ENCODE measurements at regions not wholly inside any gene's neighbourhood (a gene's known extent, or its start where the extent isn't known, plus 50 kb on each side); places are given as distances from the start of the nearest gene placed in this dataset.

DNA sequence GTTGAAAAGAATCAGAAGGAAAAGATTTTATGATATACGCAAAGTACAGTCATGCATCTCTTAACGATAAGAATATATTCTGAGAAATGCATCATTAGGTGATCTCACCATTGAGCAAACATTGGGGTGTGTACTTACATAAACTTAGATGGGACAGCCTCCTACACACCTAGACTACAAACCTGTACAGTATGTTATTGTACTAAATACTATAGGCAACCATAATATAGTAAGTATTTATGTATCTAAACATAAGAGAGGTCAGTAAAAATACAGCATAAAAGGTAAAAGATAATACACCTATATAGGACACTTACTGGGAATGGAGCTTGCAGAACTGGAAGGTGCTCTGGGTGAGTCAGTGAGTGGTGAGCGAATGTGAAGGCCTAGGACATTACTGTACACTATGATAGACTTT, 254.6 kb downstream of the SPRY2 start:
- Histone ChIP-seq H3K27ac (ENCODE audit: low read depth in 1 of 2, low read length in 2 of 2) (no peak overlapping the region), H3K4me3 (ENCODE audit: low read depth in 1 of 3, low read length in 3 of 3) (no peak overlapping the region), H3K9ac (ENCODE audit: low read depth in 1 of 2, low read length in 2 of 2) (no peak overlapping the region), H3K27me3 (ENCODE audit: control insufficient read depth in 4 of 4, insufficient read depth in 4 of 4, low read length in 3 of 4) (no peaks in the 10 kb centered on the region), H3K4me1 (ENCODE audit: control insufficient read depth in 4 of 4, insufficient read depth in 4 of 4, low read length in 3 of 4) (no peaks in the 10 kb centered on the region), H3K9me3 (ENCODE audit: control insufficient read depth in 4 of 4, low read length in 3 of 4) (no peaks in the 10 kb centered on the region), H3K36me3 (ENCODE audit: control insufficient read depth in 4 of 4, insufficient read depth in 3 of 4, low read depth in 1 of 4, low read length in 3 of 4) (no peaks in the 10 kb centered on the region)
- no peak for DNase-seq (ENCODE audit: low spot score)
- 83% methylated on average over 3 of the region's 3 CpGs for WGBS
- TF ChIP-seq, protein P1, sequence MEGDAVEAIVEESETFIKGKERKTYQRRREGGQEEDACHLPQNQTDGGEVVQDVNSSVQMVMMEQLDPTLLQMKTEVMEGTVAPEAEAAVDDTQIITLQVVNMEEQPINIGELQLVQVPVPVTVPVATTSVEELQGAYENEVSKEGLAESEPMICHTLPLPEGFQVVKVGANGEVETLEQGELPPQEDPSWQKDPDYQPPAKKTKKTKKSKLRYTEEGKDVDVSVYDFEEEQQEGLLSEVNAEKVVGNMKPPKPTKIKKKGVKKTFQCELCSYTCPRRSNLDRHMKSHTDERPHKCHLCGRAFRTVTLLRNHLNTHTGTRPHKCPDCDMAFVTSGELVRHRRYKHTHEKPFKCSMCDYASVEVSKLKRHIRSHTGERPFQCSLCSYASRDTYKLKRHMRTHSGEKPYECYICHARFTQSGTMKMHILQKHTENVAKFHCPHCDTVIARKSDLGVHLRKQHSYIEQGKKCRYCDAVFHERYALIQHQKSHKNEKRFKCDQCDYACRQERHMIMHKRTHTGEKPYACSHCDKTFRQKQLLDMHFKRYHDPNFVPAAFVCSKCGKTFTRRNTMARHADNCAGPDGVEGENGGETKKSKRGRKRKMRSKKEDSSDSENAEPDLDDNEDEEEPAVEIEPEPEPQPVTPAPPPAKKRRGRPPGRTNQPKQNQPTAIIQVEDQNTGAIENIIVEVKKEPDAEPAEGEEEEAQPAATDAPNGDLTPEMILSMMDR (IDR thresholded peaks at IDR 0.05; ENCODE audit: low read depth, low read length, missing input control) = no peak
- TF ChIP-seq JUND (IDR thresholded peaks at IDR 0.05) (no peak), YY1 (IDR thresholded peaks at IDR 0.05) (no peak), TAF1 (conservative IDR thresholded peaks at IDR 0.05) (no peak), RXRA (IDR thresholded peaks at IDR 0.05) (no peak), RAD21 (IDR thresholded peaks at IDR 0.05) (no peak), EGR1 (IDR thresholded peaks at IDR 0.05; ENCODE audit: low read depth in 2 of 2) (no peak)
- TF ChIP-seq, protein P2, sequence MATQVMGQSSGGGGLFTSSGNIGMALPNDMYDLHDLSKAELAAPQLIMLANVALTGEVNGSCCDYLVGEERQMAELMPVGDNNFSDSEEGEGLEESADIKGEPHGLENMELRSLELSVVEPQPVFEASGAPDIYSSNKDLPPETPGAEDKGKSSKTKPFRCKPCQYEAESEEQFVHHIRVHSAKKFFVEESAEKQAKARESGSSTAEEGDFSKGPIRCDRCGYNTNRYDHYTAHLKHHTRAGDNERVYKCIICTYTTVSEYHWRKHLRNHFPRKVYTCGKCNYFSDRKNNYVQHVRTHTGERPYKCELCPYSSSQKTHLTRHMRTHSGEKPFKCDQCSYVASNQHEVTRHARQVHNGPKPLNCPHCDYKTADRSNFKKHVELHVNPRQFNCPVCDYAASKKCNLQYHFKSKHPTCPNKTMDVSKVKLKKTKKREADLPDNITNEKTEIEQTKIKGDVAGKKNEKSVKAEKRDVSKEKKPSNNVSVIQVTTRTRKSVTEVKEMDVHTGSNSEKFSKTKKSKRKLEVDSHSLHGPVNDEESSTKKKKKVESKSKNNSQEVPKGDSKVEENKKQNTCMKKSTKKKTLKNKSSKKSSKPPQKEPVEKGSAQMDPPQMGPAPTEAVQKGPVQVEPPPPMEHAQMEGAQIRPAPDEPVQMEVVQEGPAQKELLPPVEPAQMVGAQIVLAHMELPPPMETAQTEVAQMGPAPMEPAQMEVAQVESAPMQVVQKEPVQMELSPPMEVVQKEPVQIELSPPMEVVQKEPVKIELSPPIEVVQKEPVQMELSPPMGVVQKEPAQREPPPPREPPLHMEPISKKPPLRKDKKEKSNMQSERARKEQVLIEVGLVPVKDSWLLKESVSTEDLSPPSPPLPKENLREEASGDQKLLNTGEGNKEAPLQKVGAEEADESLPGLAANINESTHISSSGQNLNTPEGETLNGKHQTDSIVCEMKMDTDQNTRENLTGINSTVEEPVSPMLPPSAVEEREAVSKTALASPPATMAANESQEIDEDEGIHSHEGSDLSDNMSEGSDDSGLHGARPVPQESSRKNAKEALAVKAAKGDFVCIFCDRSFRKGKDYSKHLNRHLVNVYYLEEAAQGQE (IDR thresholded peaks at IDR 0.05) = no peak
- TF ChIP-seq, protein P3, sequence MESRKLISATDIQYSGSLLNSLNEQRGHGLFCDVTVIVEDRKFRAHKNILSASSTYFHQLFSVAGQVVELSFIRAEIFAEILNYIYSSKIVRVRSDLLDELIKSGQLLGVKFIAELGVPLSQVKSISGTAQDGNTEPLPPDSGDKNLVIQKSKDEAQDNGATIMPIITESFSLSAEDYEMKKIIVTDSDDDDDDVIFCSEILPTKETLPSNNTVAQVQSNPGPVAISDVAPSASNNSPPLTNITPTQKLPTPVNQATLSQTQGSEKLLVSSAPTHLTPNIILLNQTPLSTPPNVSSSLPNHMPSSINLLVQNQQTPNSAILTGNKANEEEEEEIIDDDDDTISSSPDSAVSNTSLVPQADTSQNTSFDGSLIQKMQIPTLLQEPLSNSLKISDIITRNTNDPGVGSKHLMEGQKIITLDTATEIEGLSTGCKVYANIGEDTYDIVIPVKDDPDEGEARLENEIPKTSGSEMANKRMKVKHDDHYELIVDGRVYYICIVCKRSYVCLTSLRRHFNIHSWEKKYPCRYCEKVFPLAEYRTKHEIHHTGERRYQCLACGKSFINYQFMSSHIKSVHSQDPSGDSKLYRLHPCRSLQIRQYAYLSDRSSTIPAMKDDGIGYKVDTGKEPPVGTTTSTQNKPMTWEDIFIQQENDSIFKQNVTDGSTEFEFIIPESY (IDR thresholded peaks at IDR 0.05) = no peak
- TF ChIP-seq, protein P4, sequence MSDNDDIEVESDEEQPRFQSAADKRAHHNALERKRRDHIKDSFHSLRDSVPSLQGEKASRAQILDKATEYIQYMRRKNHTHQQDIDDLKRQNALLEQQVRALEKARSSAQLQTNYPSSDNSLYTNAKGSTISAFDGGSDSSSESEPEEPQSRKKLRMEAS (IDR thresholded peaks at IDR 0.05) = no peak

DNA sequence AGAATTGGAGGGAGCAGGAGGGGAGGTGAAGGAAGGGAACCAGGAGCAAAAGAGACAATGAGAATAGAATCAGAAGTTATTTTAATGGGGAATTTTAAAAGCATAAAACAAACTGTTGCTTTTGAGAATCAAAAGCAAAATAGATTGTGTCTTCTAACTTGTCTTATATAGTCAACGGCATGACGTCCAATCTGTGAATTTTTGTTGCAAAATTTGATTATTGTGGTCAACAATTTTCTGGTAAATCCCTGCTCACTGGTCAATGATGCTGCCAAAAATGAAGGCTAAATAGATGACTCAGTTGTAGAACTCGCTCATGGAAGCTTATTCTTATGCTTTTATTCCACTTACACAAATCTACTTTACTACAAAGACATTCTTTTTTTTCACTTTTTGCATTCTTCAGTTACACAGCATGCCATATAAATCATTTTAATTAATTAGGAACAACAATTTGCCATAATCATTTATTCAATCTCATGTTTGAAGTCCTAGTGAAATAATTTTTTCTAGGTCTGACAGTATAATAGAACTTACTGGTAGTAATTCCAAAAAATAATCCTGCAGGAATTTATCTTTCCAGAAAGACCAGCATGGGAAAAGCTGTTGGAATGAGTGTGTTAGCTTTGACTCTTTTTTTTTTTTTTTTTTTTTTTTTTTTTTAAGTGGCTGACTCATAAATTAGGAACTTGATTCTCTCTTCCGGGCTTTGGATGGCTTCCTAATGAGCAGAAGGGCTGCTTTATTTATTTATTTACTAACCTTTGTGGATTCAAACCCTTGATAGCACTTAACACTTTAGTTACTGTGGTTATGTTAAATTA, 256.9 kb downstream of the SPRY2 start:
- Histone ChIP-seq H3K36me3 (ENCODE audit: control insufficient read depth in 4 of 4, insufficient read depth in 3 of 4, low read depth in 1 of 4, low read length in 3 of 4) (no peaks in the 10 kb centered on the region), H3K9ac (ENCODE audit: low read depth in 1 of 2, low read length in 2 of 2) (no peak overlapping the region), H3K27ac (ENCODE audit: low read depth in 1 of 2, low read length in 2 of 2) (no peak overlapping the region), H3K27me3 (ENCODE audit: control insufficient read depth in 4 of 4, insufficient read depth in 4 of 4, low read length in 3 of 4) (no peaks in the 10 kb centered on the region), H3K4me3 (ENCODE audit: low read depth in 1 of 3, low read length in 3 of 3) (no peak overlapping the region), H3K9me3 (ENCODE audit: control insufficient read depth in 4 of 4, low read length in 3 of 4) (no peaks in the 10 kb centered on the region), H3K4me1 (ENCODE audit: control insufficient read depth in 4 of 4, insufficient read depth in 4 of 4, low read length in 3 of 4) (no peaks in the 10 kb centered on the region)
- WGBS = 70% methylated on average over 4 of the region's 4 CpGs
- DNase-seq (ENCODE audit: low spot score) = no peak
- TF ChIP-seq JUND (IDR thresholded peaks at IDR 0.05) (peak in 1 of 2 donors; percentile 39), RAD21 (IDR thresholded peaks at IDR 0.05) (no peak)

Measured in liver (tissue), 8 donors.